Activated CD4-positive, alpha-beta T cell treated with anti-CD3 and anti-CD28 coated beads, Interleukin-2, Interleukin-6, amounts not matched to agents 100 ng/mL and 50 ng/mL, durations not matched to agents 16 hours and 8 hours (primary cell): ENCODE measurements at regions not wholly inside any gene's neighbourhood (a gene's known extent, or its start where the extent isn't known, plus 50 kb on each side); places are given as distances from the start of the nearest gene placed in this dataset.
"Not testable (repeated sequence)": the region's sequence is repeated elsewhere in the genome, so short reads cannot be mapped to it uniquely, and the experiment has no call there.

Experiments
- DNase-seq: peaks from one replicate; pipeline ENCODE4 v3.0.0-alpha.2; 2020

GRCh38 chr2:104904889-104905288 is 51.0 kb downstream of the POU3F3 start:
- no peak for DNase-seq

- DNase-seq, result no peak
Observed at GRCh38 chr2:104909317-104909716, 55.4 kb downstream of the POU3F3 start.

- no peak for DNase-seq
Observed at GRCh38 chr2:104914509-104914908, 60.6 kb downstream of the POU3F3 start.

DNA sequence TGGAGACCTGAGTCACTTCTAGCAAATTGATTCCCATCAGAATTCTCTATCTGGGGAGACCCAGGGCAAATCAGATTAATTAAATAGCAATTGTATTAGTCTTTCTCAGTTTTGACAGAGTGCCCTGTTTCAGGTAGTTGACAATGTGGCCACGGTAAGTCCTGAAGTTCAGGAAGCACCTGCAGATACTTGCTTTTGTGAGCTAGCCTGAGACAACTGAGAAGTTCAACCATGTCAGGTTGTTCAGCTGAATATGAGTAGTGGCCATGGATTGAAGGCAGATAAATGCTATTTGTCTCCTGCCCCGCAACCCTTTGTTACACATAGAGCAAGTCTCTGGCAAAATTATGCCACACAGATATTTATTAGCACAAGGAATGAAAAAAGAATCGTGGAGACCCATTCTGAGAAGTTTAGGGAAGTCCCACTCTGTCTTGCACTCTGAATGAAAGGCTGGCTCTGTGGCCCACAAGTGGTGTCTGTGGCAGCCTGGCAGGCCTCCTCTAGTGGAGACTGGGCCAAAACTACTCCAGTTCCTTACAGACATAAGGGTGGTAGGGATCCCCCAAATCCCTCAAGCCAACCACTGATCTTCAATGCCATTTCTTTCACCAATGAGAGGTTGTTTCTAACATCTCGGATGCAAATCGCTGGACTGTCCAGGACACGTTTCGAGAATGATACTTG is 61.3 kb downstream of the POU3F3 start:
- no peak for DNase-seq

GRCh38 chr2:104919127-104919526 is 65.2 kb downstream of the POU3F3 start:
- DNase-seq, result no peak

- no peak for DNase-seq
Observed at GRCh38 chr2:104923665-104924064, 69.8 kb downstream of the POU3F3 start.

- peak; percentile 10 for DNase-seq
Observed at GRCh38 chr2:104929663-104930062, 75.7 kb downstream of the POU3F3 start.

DNA sequence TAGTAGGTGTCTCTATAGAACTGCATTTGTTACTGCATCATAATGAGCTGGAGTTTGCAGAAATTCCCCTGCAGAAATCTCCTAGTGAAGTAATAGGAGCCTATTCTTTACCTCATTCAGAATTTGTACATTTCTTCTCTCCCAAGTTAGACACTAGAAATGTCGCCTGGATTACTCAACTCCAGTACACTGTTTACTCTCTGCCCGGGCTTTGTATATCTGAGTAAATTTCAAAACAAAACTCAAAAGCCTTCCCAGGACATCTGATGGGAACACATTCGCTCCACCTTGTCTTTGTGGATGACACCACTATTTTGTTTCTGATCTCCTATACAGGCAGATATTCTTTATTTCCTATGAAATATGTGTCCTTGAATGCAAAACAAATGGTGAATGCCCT is 76.8 kb downstream of the POU3F3 start:
- DNase-seq, result no peak

DNA sequence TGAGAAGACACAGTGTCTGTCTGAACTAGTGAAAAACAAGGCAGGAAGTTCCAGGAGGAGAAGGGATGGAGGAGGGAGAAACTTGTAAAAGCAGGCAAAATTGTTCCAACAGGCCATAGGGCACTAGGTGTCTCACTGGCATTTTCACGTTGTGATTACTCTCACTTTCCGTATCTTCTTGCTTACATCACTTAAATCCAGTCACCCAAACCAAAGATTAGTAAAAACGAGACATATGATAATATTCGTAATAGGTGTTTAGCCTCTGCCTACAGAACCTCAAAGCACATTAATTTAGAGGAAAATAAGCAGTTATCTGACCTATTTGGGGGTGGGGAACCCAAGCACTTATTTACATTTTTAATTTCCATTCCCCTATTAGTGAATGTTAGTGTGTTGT is 78.3 kb downstream of the POU3F3 start:
- peak; percentile 23 for DNase-seq

GRCh38 chr2:104933151-104933917 is 79.4 kb downstream of the POU3F3 start:
- no peak for DNase-seq

DNA sequence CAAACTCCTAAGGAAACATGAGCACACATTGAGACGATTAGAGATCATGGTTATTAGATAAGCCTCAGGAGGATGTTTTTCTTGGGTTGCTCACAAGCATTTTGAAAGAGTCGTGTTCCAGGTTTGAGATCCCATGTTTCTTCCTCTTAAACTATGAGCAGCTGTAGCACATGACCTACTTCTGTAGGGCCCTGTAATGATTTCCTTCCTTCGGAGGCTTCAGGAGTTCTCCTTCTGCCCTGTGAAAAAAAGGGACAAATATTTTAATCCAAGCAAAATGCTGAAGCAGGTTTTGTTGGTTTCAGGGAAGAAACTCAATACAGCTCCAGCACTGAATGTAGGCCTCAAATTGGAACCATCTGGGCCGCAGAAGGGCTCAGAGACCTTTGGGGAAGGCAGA is 82.6 kb downstream of the POU3F3 start:
- no peak for DNase-seq

DNA sequence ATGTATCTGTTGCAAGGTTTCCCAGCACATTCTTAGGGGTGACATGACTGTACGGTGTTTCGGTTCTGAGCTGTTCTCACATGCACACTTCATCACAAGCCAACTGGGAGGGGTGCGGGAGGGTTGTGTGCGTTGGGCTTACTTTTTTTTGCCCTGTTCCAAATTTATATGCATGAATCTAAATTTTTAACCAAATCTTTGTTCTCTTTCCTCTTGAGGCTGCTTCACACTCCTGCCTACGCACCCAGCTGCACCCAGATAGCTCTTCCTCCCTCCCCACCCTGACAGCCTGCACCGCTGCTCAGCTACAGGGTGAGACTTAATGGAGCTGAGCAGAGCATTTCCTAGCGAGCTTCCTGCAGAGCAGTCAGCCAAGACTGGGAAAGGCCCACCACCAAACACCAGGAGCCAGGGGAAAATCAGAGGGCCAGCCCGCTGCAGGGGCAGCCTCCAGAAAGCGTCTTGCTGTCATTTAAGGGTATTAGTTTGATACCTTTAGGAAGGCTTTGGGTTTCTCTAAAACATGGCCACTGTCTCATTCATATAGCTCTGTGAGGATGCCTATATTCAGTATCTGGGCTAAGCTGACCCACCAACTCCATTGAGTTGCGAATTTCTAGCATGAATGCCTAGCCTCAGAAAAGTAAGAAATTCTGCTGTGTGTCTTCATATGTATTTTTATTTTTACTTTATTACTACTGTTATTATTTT is 84.5 kb downstream of the POU3F3 start:
- peak; percentile 50 for DNase-seq

DNA sequence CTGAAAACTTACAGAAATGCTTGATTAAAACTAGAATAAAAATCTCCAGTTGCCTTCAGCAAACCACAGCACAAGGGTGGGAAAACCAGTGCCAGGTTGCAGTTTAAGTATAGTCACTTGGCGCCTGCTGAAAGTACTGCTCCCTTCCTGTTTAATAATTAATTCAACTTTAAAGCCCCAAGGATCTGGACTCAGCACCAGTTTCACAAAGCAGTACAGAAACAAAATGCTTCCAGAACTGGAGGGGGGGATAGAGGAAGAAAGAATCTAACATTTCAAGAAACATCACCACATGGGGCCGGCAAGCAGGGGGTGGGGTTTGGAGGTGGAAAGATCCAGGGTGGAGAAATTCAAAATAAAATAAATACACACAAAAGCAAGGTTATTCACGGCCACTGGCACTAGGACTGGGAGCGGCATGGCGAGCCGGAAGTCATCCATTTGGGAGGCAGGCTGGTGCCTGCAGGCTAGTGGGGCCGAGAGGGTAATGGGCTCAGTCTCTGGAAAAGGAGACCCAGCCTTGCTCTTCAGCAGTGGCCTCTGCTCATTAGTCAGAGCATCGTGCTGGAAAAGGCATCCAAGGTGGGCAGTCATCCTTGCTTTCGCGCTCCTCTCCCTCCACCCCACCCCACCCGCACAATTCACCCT is 85.8 kb downstream of the POU3F3 start:
- no peak for DNase-seq

GRCh38 chr2:104944495-104944894 is 90.6 kb downstream of the POU3F3 start:
- no peak for DNase-seq

GRCh38 chr2:104945121-104945520 is 91.2 kb downstream of the POU3F3 start:
- no peak for DNase-seq

GRCh38 chr2:104945866-104946265 is 92.0 kb downstream of the POU3F3 start:
- DNase-seq, result no peak

DNA sequence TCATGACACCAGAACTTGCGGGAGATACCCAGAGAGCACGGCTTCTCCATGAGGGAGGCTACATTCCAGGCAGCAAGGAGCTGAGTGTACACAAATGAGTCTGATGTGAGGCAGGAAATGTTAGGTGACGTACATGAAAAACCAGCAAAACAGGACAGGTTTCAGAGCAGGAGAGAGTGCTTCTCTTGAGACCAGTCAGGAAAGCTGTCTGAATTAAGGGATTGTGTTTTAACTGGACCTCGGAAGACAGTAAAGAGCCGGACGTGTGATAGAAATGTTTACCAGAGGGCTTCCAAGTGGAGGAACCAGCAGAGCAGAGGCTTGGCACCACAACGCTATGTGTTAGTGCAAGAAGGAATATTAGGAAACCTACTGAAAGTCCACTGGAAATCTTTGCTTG is 90.4 kb upstream of the MRPS9 start:
- DNase-seq, result not testable (repeated sequence)

GRCh38 chr2:104952976-104953375 is 84.9 kb upstream of the MRPS9 start:
- DNase-seq, result no peak

DNA sequence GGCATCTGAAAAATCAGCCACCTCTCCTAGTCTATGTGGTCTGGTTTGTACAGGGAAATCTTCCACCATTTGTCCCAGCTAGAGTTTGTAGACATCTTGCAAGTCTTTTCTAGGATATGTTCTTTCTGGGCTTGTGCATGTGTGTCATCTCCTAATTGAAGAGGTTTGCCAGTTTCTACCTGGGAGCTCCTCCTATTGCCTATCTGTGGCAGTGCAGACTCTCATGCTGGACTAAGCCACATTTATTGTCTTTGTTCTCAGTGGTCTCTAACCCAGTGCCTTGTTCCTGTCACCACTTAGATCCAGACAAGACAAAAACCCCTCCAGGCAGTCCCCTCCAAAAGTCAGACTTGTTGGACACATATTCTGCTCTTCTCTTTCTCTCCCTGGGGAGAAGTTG is 72.0 kb upstream of the MRPS9 start:
- no peak for DNase-seq

DNA sequence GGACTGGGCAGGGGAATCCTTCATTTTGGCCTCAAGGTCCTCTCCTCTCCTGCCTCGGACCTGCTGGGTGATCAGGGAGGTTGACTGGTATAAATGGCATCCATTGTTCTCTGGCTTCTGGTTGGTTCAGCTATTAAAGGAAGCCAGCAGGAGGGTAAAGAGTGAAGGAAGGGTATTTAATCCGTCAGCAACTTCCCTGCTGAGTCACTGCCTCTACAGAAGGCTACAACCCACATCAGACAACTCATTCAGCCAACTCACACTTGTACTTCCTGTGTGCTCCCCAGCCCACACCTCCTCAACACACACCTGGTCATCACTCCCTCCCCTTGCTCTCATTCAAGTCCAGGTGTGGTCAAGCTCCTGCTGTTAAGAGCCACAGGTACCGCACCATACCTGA is 68.3 kb upstream of the MRPS9 start:
- DNase-seq, result peak; percentile 6

DNA sequence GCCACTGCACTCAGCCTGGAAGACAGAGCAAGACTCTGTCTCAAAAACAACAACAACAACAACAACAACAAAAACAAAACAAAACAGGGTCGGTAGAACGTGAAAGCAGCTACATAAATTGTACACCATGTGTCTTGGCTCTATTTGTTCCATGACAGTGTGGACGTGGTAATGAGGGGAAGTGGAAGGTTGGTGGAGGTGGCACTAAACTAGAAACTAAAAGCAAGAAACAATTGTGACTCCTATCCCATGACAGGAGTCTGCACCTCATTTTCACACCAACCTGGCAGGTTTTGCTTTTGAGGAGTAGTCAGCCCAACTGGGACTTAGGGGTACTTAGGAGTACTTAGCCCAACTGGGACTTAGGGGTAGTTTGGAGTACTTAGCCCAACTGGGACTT is 62.5 kb upstream of the MRPS9 start:
- DNase-seq, result no peak

GRCh38 chr2:104975851-104976250 is 62.0 kb upstream of the MRPS9 start:
- no peak for DNase-seq

- peak; percentile 29 for DNase-seq
Observed at GRCh38 chr2:104976603-104977120, 61.2 kb upstream of the MRPS9 start.
